ENCODE measurements at regions not wholly inside any gene's neighbourhood (a gene's known extent, or its start where the extent isn't known, plus 50 kb on each side); places are given as distances from the start of the nearest gene placed in this dataset.
"Not testable (repeated sequence)": the region's sequence is repeated elsewhere in the genome, so short reads cannot be mapped to it uniquely, and the experiment has no call there.

GRCh38 chr6:169014211-169015197, 239.1 kb downstream of the THBS2 start:
- DNase-seq (ENCODE audit: low read depth), result no peak

- DNase-seq (ENCODE audit: low read depth), result no peak
These were observed 244.0 kb downstream of the THBS2 start for GRCh38 chr6:169009628-169010027.

DNA sequence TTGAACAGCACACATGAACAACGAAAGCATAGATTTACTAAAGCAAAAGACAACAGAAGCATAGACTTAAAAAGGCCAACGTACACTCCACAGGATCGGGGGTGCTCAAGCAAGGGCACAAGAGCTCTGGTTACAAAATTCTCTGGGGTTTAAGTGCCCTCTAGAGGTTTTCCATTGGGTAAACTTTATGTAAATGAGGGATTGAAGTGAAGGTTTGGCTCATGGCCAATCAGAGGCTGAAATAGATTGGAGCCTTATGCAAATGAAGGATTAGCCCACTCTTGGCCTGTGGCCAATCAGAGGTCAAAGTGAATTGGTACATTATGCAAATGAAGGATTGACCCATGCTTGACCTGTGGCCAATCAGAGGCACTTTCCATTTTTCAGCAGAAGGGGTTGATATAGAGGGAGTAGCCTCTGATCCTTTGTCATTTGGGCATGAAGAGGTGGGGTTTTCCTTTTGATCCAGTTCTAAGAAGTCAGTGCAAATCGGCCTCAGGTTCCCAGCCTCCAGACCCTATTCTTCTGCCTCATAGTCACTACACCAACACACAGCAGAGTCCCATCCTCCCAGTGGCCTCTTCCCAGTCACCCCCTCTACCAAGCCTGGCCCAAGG, 244.9 kb downstream of the THBS2 start:
- DNase-seq (ENCODE audit: low read depth), result no peak

- DNase-seq (ENCODE audit: low read depth), result no peak
These were observed 248.5 kb downstream of the THBS2 start for GRCh38 chr6:169005166-169005565.

GRCh38 chr6:169000022-169000421, 253.6 kb downstream of the THBS2 start:
- DNase-seq (ENCODE audit: low read depth), result no peak

- no peak for DNase-seq (ENCODE audit: low read depth)
These were observed 254.3 kb downstream of the THBS2 start for GRCh38 chr6:168999392-168999791.

GRCh38 chr6:168996356-168996625, 257.4 kb downstream of the THBS2 start:
- no peak for DNase-seq (ENCODE audit: low read depth)

- no peak for DNase-seq (ENCODE audit: low read depth)
These were observed 257.9 kb downstream of the THBS2 start for GRCh38 chr6:168995526-168996355.

GRCh38 chr6:168994956-168995355, 258.7 kb downstream of the THBS2 start:
- DNase-seq (ENCODE audit: low read depth), result no peak

- no peak for DNase-seq (ENCODE audit: low read depth)
These were observed 261.1 kb downstream of the THBS2 start for GRCh38 chr6:168992446-168993144.

GRCh38 chr6:168991695-168992094, 262.0 kb downstream of the THBS2 start:
- DNase-seq (ENCODE audit: low read depth), result not testable (repeated sequence)

GRCh38 chr6:168990019-168990751, 263.5 kb downstream of the THBS2 start:
- no peak for DNase-seq (ENCODE audit: low read depth)

DNA sequence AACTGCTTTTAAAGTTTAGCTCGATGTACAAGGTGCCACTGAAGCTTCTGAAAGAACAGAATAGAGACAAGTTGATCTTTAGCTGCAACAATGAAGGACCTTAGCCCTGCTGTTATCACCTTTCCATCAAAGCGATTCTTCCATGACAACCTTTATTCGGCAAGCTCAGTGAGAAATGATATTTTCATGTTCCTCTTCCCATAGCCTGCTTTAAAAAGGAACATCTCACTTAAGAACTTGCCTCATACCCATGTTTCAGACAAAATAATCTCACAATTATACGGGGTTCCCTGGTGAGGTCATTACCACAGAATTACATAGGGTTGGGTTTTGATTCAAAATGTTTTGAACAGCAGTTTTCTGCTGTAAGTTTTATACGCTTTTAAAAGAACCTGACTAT, 264.2 kb downstream of the THBS2 start:
- no peak for DNase-seq (ENCODE audit: low read depth)

DNA sequence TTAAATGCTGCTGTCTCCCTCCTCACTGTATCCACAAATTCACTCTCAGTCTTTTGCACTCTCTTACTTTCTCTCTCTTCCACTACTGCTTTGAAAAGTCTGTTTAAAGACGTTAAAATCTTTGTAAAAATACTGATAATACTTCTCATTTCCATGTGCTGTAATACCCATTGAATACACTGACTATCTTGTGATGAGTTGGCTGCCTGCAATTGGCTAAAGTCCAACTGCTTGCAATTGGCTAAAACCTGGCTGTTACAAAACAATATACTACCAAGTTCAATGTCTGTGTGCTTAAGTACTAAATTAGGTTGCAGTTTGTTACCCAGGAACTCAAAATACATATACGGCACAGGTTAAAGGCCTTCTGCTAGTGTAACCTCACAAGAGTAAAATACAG, 264.8 kb downstream of the THBS2 start:
- DNase-seq (ENCODE audit: low read depth), result no peak

GRCh38 chr6:168988280-168988679, 265.4 kb downstream of the THBS2 start:
- DNase-seq (ENCODE audit: low read depth), result no peak

DNA sequence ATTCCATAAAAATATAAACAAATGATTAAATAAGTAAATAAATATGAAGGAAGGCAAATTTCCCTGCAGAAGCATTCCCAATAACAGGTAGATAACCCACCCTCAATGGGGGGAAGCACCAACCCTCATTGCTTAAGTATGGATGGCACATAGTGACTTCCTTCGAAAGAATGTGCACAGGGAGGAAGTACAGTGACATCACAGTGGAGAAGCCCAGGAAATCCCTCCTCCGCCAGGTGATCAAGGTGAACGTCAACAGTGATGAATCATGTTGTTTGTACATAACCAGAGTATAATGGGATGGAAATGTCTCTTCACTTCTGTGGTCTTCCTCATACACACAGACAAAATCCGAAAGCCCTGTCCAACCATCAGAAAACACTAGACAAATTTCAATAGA, 267.9 kb downstream of the THBS2 start:
- no peak for DNase-seq (ENCODE audit: low read depth)

DNA sequence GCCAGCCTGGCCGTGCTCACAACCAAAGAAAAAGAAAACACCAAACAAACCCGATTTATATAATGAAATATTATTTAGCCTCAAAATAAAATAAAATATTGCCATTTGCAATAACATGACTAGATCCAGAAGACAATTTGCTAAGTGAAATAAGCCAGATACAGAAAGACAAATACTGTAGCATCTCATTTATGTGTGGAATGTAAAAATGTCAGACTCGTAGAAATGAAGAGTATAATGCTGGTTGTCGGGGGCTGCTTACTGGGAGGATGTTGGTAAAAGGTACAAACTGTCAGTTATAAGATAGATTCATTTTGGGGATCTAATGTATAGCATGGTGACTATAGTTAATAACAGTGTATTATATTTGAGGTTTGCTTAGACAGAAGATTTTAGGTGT, 269.7 kb downstream of the THBS2 start:
- DNase-seq (ENCODE audit: low read depth), result no peak

DNA sequence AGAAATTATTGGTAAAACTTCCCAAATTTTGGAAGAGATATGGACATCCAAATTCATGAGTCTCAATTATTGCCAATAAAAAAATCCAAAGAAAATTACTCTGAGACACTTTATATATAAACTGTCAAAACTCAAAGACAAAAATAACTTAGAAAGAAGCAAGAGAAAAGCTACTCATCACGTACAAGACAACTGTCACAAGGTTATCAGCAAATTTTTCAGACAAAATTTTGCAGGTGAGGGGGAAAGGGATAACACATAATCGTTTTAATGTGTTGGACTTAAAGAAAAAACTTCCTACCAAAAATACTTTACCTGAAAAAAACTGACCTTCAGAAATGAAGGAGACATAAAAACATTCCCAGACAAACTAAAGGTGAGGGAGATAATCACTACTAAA, 272.5 kb downstream of the THBS2 start:
- no peak for DNase-seq (ENCODE audit: low read depth)

- no peak for DNase-seq (ENCODE audit: low read depth)
These were observed 274.4 kb downstream of the THBS2 start for GRCh38 chr6:168979254-168979653.

GRCh38 chr6:168972128-168972527, 281.5 kb downstream of the THBS2 start:
- no peak for DNase-seq (ENCODE audit: low read depth)

DNA sequence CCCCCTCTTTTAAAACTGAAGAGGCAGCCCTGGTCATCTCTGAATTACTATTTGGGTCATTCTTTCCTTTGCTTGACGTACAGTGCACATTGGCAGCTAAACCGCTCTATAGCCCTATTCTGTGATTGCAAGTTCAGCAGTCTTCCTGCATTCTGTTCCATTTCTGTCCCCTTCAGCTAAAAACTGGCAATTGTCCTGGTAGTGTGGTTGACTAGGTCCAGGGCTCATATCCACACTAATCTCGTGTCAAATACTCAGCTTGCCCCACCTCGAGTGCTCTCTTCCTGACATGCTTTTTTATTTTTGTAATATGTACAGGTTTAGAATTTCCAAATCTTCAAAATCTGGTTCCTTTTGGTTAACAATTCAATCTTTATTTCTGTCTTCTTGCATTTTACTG, 282.1 kb downstream of the THBS2 start:
- no peak for DNase-seq (ENCODE audit: low read depth)

All from ELR (cell line).